ENCODE measurements at regions not wholly inside any gene's neighbourhood (a gene's known extent, or its start where the extent isn't known, plus 50 kb on each side); places are given as distances from the start of the nearest gene placed in this dataset.

DNA sequence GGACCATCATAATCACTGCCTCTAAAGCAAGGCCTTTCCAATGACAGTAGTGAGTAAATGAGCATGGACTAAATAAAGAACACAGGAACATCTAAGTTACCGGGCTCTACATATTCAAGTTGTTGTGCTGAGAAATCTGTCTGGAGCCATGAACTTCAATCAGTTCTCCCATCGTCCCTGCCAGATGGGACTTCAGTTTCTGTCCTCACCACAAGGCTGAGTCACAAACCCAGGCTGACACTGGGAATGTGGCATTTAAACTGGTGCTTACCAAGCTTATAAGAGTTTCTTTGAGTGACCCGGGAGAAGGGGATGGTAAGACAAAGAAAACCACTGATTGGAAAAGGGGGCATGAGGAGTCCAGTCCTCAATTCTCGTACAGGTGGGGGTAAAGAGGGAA lies 497.0 kb downstream of the MAFB start:
- no peaks in the 10 kb centered on the region for H3K27me3 ChIP-seq (replicated peaks)
- TF ChIP-seq, protein P1, sequence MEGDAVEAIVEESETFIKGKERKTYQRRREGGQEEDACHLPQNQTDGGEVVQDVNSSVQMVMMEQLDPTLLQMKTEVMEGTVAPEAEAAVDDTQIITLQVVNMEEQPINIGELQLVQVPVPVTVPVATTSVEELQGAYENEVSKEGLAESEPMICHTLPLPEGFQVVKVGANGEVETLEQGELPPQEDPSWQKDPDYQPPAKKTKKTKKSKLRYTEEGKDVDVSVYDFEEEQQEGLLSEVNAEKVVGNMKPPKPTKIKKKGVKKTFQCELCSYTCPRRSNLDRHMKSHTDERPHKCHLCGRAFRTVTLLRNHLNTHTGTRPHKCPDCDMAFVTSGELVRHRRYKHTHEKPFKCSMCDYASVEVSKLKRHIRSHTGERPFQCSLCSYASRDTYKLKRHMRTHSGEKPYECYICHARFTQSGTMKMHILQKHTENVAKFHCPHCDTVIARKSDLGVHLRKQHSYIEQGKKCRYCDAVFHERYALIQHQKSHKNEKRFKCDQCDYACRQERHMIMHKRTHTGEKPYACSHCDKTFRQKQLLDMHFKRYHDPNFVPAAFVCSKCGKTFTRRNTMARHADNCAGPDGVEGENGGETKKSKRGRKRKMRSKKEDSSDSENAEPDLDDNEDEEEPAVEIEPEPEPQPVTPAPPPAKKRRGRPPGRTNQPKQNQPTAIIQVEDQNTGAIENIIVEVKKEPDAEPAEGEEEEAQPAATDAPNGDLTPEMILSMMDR (IDR thresholded peaks at IDR 0.05; ENCODE audit: low read depth, low read length, missing control alignments), result no peak
- in situ Hi-C loops (cut with HindIII; ENCODE audit: low pct_ligation_motif_present, low sequenced_read_pairs), result no loop called here
- no peak overlapping the region for H3K27ac ChIP-seq
- no peak for DNase-seq
- no peak overlapping the region for H3K4me3 ChIP-seq (ENCODE audit: low read depth, low read length)
- no peaks in the 10 kb centered on the region for H3K36me3 ChIP-seq (replicated peaks)

DNA sequence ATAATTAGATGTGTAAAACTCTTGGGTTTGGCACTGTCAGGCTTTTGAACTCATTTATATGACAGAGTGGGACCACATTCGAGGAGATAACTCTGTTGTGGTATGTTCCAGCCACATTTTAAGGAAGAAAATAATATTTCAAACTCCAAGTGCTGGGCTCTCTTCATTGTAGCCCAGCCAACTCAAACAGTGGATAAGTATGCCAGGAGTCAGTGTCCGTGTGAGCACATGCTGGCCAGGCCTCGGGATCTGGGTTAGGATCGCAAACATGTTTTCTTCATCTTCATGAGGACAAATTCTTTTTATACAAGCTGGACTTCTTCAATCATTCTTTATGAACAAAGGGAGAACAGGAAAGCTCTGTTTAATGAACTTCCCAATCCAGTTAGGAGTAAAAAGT lies 497.5 kb downstream of the MAFB start:
- in situ Hi-C loops (cut with HindIII; ENCODE audit: low pct_ligation_motif_present, low sequenced_read_pairs), result no loop called here
- no peak for DNase-seq
- Histone ChIP-seq H3K36me3 (replicated peaks) (no peaks in the 10 kb centered on the region), H3K27ac (no peak overlapping the region), H3K27me3 (replicated peaks) (no peaks in the 10 kb centered on the region), H3K4me3 (ENCODE audit: low read depth, low read length) (no peak overlapping the region)
- TF ChIP-seq, protein P1 (IDR thresholded peaks at IDR 0.05; ENCODE audit: low read depth, low read length, missing control alignments), result no peak

DNA sequence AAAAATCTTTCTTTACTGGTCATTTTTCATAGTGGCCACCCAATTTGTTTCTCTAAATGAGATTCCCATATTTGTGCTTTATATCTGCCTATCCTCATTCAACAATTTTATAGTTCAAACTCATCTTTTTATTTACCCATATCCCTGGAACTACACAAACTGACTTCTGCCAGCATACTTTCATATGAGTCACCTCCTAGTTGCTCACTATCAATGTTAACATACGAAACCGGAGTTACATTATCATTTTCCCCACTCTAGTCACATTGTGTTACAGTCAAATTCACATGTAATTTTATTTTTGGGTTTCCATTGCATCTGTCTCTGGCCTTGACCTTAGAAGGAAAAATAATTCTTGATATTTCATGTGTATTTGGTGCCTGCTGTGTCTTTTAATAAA lies 499.4 kb downstream of the MAFB start:
- TF ChIP-seq, protein P1 (IDR thresholded peaks at IDR 0.05; ENCODE audit: low read depth, low read length, missing control alignments), result no peak
- in situ Hi-C loops (cut with HindIII; ENCODE audit: low pct_ligation_motif_present, low sequenced_read_pairs), result no loop called here
- no peak for DNase-seq
- Histone ChIP-seq H3K27me3 (replicated peaks) (no peaks in the 10 kb centered on the region), H3K36me3 (replicated peaks) (no peaks in the 10 kb centered on the region), H3K27ac (no peak overlapping the region), H3K4me3 (ENCODE audit: low read depth, low read length) (no peak overlapping the region)

DNA sequence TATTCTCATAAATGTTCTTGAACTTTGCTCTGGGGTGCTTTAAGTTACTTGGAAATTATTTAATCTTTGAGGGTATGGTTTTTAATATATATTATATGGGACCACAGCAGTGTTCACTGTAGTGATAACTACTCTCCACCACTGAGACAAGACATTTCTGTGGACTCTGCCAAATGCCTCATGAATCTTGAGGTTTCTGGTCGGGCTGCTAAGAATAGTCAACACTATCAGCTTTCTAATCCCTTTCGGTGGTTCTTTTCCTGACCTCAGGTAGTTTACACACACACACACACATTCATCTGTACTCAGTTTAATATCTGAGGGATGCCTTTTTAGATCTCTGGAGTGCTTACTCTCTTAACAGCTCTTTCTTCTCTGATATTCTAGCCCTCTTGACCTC lies 500.7 kb downstream of the MAFB start:
- no peak for DNase-seq

DNA sequence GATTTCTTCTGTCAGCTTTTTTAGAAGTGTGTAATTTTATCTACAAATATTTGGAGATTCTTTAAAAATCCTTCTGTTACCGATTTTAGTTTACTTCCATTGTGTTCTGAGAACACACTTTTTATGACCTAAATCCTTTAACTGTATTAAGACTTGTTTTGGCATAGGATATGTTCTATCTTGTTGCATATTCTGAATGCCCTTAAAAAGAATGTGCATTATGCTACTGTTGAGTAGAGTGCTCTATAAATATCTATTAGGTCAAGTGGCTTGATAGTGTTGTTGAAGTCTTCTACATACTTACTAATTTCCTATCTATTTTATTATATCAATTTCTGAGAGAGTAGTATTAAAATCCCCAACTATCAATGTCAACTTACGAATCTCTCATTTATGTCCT lies 502.2 kb downstream of the MAFB start:
- H3K27me3 ChIP-seq (replicated peaks), result no peaks in the 10 kb centered on the region
- in situ Hi-C loops (cut with HindIII; ENCODE audit: low pct_ligation_motif_present, low sequenced_read_pairs), result no loop called here
- H3K36me3 ChIP-seq (replicated peaks), result no peaks in the 10 kb centered on the region
- no peak for DNase-seq
- no peak overlapping the region for H3K27ac ChIP-seq
- TF ChIP-seq, protein P1 (IDR thresholded peaks at IDR 0.05; ENCODE audit: low read depth, low read length, missing control alignments), result no peak
- no peak overlapping the region for H3K4me3 ChIP-seq (ENCODE audit: low read depth, low read length)

More for the DNA sequence above, 500.7 kb downstream of the MAFB start:
- in situ Hi-C loops (cut with HindIII; ENCODE audit: low pct_ligation_motif_present, low sequenced_read_pairs), result no loop called here
- Histone ChIP-seq H3K27ac (no peak overlapping the region), H3K36me3 (replicated peaks) (no peaks in the 10 kb centered on the region), H3K27me3 (replicated peaks) (no peaks in the 10 kb centered on the region), H3K4me3 (ENCODE audit: low read depth, low read length) (no peak overlapping the region)
- TF ChIP-seq, protein P1 (IDR thresholded peaks at IDR 0.05; ENCODE audit: low read depth, low read length, missing control alignments), result no peak

DNA sequence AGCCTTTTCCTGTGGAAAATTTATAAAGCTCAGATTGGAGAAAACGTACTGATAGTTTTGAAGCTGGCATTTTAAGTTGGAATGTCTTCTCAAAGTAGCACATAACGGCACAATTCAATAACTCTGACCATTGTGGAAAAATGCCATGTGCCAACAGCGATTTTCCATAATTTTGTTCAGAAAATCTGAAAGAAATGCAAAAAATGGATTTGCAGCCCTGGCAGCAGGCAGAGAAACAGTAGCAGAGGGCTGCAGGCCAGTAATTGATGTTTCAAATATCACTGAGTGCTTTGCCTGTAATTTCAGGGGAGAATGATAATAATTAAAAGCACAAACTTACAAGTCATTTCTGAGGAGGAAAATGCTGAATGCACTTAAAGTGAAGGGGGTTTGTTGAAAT lies 507.4 kb downstream of the MAFB start:
- H3K36me3 ChIP-seq (replicated peaks), result no peaks in the 10 kb centered on the region
- TF ChIP-seq, protein P1 (IDR thresholded peaks at IDR 0.05; ENCODE audit: low read depth, low read length, missing control alignments), result no peak
- DNase-seq, result no peak
- in situ Hi-C loops (cut with HindIII; ENCODE audit: low pct_ligation_motif_present, low sequenced_read_pairs), result no loop called here
- no peaks in the 10 kb centered on the region for H3K27me3 ChIP-seq (replicated peaks)
- no peak overlapping the region for H3K27ac ChIP-seq
- H3K4me3 ChIP-seq (ENCODE audit: low read depth, low read length), result no peak overlapping the region
